Spinal cord (tissue), 9 donors: ENCODE measurements at regions not wholly inside any gene's neighbourhood (a gene's known extent, or its start where the extent isn't known, plus 50 kb on each side); places are given as distances from the start of the nearest gene placed in this dataset.
"Not testable (repeated sequence)": the region's sequence is repeated elsewhere in the genome, so short reads cannot be mapped to it uniquely, and the experiment has no call there.

ENCODE experiments used
- DNase-seq, 6 donors: peaks; one replicate each; pipeline versions ENCODE4 v3.0.0 to v3.0.0-alpha.2; 2013 to 2015; ENCODE audit warnings: low spot score in 6 of 6, low read depth in 4 of 6
- H3K27ac ChIP-seq: one replicate; pipeline ENCODE4 v1.5.1; 2013; ENCODE audit warnings: low read depth, low read length, control low read depth
- H3K27me3 ChIP-seq: one replicate; pipeline ENCODE4 v1.6.1; 2013; ENCODE audit warnings: low read length; ENCODE audit not compliant: control insufficient read depth, insufficient read depth
- H3K36me3 ChIP-seq: one replicate; pipeline ENCODE4 v1.6.1; 2013; ENCODE audit warnings: low read length; ENCODE audit not compliant: control insufficient read depth, insufficient read depth
- H3K4me1 ChIP-seq: one replicate; pipeline ENCODE4 v1.6.1; 2013; ENCODE audit warnings: low read length; ENCODE audit not compliant: control insufficient read depth, insufficient read depth
- H3K4me3 ChIP-seq: one replicate; pipeline ENCODE4 v1.5.1; 2013; ENCODE audit warnings: low read depth, low read length, control low read depth
- H3K9me3 ChIP-seq: one replicate; pipeline ENCODE4 v1.6.1; 2013; ENCODE audit warnings: low read length; ENCODE audit not compliant: control insufficient read depth, insufficient read depth
- WGBS: methylation state at CpG from one replicate; pipeline ENCODE4 v1.1.5; 2013; ENCODE audit warnings: missing lambda C conversion rate; ENCODE audit not compliant: insufficient coverage; 5-methylcytosine and 5-hydroxymethylcytosine counted together
- donor health status: healthy.

DNA sequence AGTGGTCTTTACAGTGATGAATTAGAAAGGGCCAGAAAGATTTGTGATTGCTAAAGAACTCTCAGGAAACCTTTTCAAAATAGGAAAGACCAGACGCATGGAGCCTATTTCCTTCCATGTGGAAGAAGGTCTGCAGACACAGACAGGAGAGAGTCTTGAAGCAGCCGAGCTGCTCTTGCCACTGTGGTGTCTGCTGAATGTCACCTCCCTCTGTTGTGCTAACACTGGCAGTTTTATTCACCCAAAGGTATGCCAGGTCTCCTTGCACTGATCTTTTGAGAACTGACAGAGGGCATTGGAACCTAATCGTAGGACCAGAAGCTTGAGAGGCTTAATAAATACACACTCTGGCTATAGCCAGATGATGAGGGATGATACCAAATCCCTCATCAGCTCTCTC, 108.7 kb downstream of the SREK1 start:
- no peak for DNase-seq
- Histone ChIP-seq H3K4me3 (no peak overlapping the region), H3K36me3 (no peaks in the 10 kb centered on the region), H3K27ac (no peak overlapping the region), H3K4me1 (no peaks in the 10 kb centered on the region), H3K9me3 (no peaks in the 10 kb centered on the region), H3K27me3 (no peaks in the 10 kb centered on the region)
- 74% methylated on average over 2 of the region's 3 CpGs for whole genome bisulfite sequencing

DNA sequence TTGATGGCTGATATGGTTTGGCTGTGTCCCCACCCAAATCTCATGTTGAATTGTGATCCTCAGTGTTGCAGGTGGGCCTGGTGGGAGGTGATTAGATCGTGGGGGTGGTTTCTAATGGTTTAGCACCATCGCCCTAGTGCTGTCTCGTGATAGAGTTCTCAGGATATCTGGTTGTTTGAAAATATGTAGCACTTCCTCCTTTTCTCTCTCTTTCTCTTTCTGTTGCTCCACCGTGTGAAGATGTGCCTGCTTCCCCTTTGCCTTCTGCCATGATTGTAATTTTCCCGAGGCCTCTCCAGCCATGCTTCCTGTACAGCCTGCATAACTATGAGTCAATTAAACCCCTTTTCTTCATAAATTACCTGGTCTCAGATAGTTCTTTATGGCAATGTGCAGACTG, 111.6 kb downstream of the SREK1 start:
- Histone ChIP-seq H3K27ac (no peak overlapping the region), H3K36me3 (no peaks in the 10 kb centered on the region), H3K9me3 (no peaks in the 10 kb centered on the region), H3K4me3 (no peak overlapping the region), H3K4me1 (no peaks in the 10 kb centered on the region), H3K27me3 (no peaks in the 10 kb centered on the region)
- 71% methylated on average over 2 of the region's 5 CpGs for WGBS
- no peak for DNase-seq

DNA sequence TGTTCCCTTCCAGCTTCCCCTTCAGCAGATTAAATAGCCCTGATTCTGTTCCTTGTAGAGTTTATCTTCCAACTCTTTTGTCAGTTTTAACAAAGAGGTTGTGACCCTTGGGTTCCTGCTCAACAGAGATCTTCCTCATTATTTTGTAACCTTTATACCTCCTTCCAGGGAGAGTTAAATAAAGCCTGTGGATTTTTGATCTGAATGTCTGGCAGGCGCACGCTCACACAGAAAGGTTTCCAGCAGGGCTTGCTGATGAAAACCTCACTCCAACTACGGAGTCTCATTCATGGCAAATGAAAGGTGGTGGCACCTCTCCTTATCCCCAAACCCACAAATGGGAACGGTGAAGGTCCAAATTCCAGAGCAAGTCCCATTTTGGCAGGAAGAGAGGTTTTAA, 129.0 kb downstream of the SREK1 start:
- no peak overlapping the region for H3K4me3 ChIP-seq
- no peaks in the 10 kb centered on the region for H3K36me3 ChIP-seq
- DNase-seq: peak in 3 of 6 donors; percentile 2 to 56 (median 44)
- no peaks in the 10 kb centered on the region for H3K9me3 ChIP-seq
- H3K4me1 ChIP-seq: no peaks in the 10 kb centered on the region
- no peak overlapping the region for H3K27ac ChIP-seq
- H3K27me3 ChIP-seq: no peaks in the 10 kb centered on the region
- WGBS: 40% methylated on average over 1 of the region's 4 CpGs

- Histone ChIP-seq H3K27me3 (no peaks in the 10 kb centered on the region), H3K9me3 (no peaks in the 10 kb centered on the region), H3K27ac (no peak overlapping the region), H3K4me1 (no peaks in the 10 kb centered on the region), H3K36me3 (no peaks in the 10 kb centered on the region), H3K4me3 (no peak overlapping the region)
- peak in 1 of 6 donors; percentile 60 for DNase-seq
- WGBS: no CpG with 5 or more reads among the region's 7 CpGs
These were observed 132.9 kb downstream of the SREK1 start for GRCh38 chr5:66276986-66277385.

- no peaks in the 10 kb centered on the region for H3K4me1 ChIP-seq
- WGBS: 100% methylated on average over 1 of the region's 2 CpGs
- no peaks in the 10 kb centered on the region for H3K27me3 ChIP-seq
- DNase-seq: no peak
- H3K9me3 ChIP-seq: no peaks in the 10 kb centered on the region
- no peaks in the 10 kb centered on the region for H3K36me3 ChIP-seq
- H3K4me3 ChIP-seq: no peak overlapping the region
- H3K27ac ChIP-seq: no peak overlapping the region
These were observed 133.9 kb downstream of the SREK1 start for GRCh38 chr5:66277981-66278380.

DNA sequence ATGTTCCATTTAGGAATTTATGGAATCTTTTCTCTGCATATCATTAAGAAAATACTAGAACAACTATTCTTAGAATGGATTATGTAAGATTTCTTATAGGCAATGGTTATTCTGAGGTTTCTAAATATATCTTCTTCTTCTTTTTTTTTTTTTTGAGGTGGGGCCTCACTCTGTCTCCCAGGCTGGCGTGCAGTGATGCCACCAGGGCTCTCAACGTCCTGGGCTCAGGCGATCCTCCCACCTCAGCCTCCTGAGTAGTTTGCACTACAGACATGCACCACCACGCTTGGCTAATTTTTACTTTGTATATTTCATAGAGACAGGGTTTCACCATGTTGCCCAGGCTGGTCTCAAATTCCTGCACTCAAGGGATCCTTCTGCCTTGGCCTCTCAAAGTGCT, 137.2 kb downstream of the SREK1 start:
- no peak overlapping the region for H3K27ac ChIP-seq
- H3K4me1 ChIP-seq: no peaks in the 10 kb centered on the region
- H3K4me3 ChIP-seq: no peak overlapping the region
- H3K27me3 ChIP-seq: no peaks in the 10 kb centered on the region
- no peak for DNase-seq
- WGBS: 90% methylated on average over 2 of the region's 4 CpGs
- no peaks in the 10 kb centered on the region for H3K36me3 ChIP-seq
- no peaks in the 10 kb centered on the region for H3K9me3 ChIP-seq

- no peaks in the 10 kb centered on the region for H3K9me3 ChIP-seq
- DNase-seq: no peak
- no peaks in the 10 kb centered on the region for H3K4me1 ChIP-seq
- no peaks in the 10 kb centered on the region for H3K36me3 ChIP-seq
- no peaks in the 10 kb centered on the region for H3K27me3 ChIP-seq
- 100% methylated on average over 1 of the region's 2 CpGs for whole genome bisulfite sequencing
- H3K4me3 ChIP-seq: no peak overlapping the region
- no peak overlapping the region for H3K27ac ChIP-seq
These were observed 140.7 kb downstream of the SREK1 start for GRCh38 chr5:66284588-66285342.

DNA sequence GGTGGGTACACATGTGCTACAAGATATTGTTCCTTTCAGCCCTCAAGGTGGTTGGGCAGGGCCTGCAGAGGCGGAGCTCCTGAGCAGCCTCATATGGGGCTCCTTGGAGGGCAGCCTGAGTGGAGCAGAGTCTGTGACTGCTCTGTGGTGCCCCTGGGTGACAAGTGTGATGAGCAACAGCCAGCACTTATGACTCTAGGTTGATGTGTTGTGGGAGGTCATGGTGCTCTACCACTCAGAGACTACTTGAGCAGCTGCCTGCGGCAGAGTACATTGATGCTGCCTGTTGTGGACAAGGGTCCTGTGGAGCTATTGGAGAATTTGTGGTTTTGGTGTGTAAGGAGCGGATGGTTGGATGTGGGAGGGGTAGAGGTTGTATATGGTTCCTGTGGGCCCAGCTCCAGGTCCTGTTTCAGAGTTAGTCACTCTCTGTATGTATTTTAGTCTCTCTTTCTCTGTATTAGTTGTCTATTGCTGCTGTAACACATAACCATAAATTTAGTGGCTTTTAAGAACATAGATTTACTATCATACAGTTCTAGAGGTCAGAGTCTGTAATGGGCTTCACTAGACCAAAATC, 141.3 kb downstream of the SREK1 start:
- Histone ChIP-seq H3K4me3 (no peak overlapping the region), H3K36me3 (no peaks in the 10 kb centered on the region), H3K9me3 (no peaks in the 10 kb centered on the region), H3K4me1 (no peaks in the 10 kb centered on the region), H3K27ac (no peak overlapping the region), H3K27me3 (no peaks in the 10 kb centered on the region)
- DNase-seq: no peak
- WGBS: 100% methylated on average over 3 of the region's 3 CpGs

GRCh38 chr5:66291771-66292170, 147.7 kb downstream of the SREK1 start:
- Histone ChIP-seq H3K36me3 (no peaks in the 10 kb centered on the region), H3K9me3 (no peaks in the 10 kb centered on the region), H3K27me3 (no peaks in the 10 kb centered on the region), H3K4me3 (no peak overlapping the region), H3K27ac (no peak overlapping the region), H3K4me1 (no peaks in the 10 kb centered on the region)
- 92% methylated on average over 1 of the region's 1 CpG for WGBS
- DNase-seq: peak in 1 of 6 donors; percentile 30

- H3K27ac ChIP-seq, H3K36me3 ChIP-seq, DNase-seq, H3K9me3 ChIP-seq, H3K4me3 ChIP-seq, H3K4me1 ChIP-seq, H3K27me3 ChIP-seq: not testable (repeated sequence)
- WGBS: 95% methylated on average over 10 of the region's 10 CpGs
These were observed 149.8 kb downstream of the SREK1 start for GRCh38 chr5:66293851-66294250.
